ENCODE measurements at regions not wholly inside any gene's neighbourhood (a gene's known extent, or its start where the extent isn't known, plus 50 kb on each side); places are given as distances from the start of the nearest gene placed in this dataset.

GRCh38 chr13:63190219-63190618 is 1774.6 kb upstream of the PCDH20 start:
- TF ChIP-seq CTCF (IDR thresholded peaks at IDR 0.05; ENCODE audit: extremely low read depth, low read depth, low read length), result no peak
- H2AFZ ChIP-seq (ENCODE audit: low read length), result peak overlapping the region; percentile 25
- no peak overlapping the region for H3K4me2 ChIP-seq (ENCODE audit: insufficient read depth, low read length)
- no peak overlapping the region for H3K4me3 ChIP-seq (ENCODE audit: insufficient read depth, low read length)
- no peaks in the 10 kb centered on the region for H3K27me3 ChIP-seq (ENCODE audit: insufficient read depth, low read length)
- no peaks in the 10 kb centered on the region for H3K79me2 ChIP-seq (ENCODE audit: insufficient read depth, low read length)
- no peaks in the 10 kb centered on the region for H3K36me3 ChIP-seq (ENCODE audit: insufficient read depth, low read length)
- DNase-seq (ENCODE audit: insufficient read length, low spot score, missing footprints), result peak; percentile 19
- no peaks in the 10 kb centered on the region for H4K20me1 ChIP-seq (ENCODE audit: insufficient read depth, low read length)
- H3K4me1 ChIP-seq (ENCODE audit: insufficient read depth, low read length), result peaks cover 6% of the 10 kb centered on the region
- peak overlapping the region; percentile 27 for H3K27ac ChIP-seq (ENCODE audit: low read depth, low read length)
- no peaks in the 10 kb centered on the region for H3K9me3 ChIP-seq (ENCODE audit: low read depth, low read length)

GRCh38 chr13:63189712-63190111 is 1774.1 kb upstream of the PCDH20 start:
- no peak overlapping the region for H3K4me2 ChIP-seq (ENCODE audit: insufficient read depth, low read length)
- H4K20me1 ChIP-seq (ENCODE audit: insufficient read depth, low read length), result no peaks in the 10 kb centered on the region
- H3K79me2 ChIP-seq (ENCODE audit: insufficient read depth, low read length), result no peaks in the 10 kb centered on the region
- no peak overlapping the region for H3K27ac ChIP-seq (ENCODE audit: low read depth, low read length)
- H3K9me3 ChIP-seq (ENCODE audit: low read depth, low read length), result no peaks in the 10 kb centered on the region
- H3K36me3 ChIP-seq (ENCODE audit: insufficient read depth, low read length), result no peaks in the 10 kb centered on the region
- TF ChIP-seq CTCF (IDR thresholded peaks at IDR 0.05; ENCODE audit: extremely low read depth, low read depth, low read length), result no peak
- no peaks in the 10 kb centered on the region for H3K27me3 ChIP-seq (ENCODE audit: insufficient read depth, low read length)
- peaks cover 6% of the 10 kb centered on the region for H3K4me1 ChIP-seq (ENCODE audit: insufficient read depth, low read length)
- H3K4me3 ChIP-seq (ENCODE audit: insufficient read depth, low read length), result no peak overlapping the region
- no peak overlapping the region for H2AFZ ChIP-seq (ENCODE audit: low read length)
- DNase-seq (ENCODE audit: insufficient read length, low spot score, missing footprints), result no peak

GRCh38 chr13:63184693-63185092 is 1769.0 kb upstream of the PCDH20 start:
- peak overlapping the region; percentile 76 for H2AFZ ChIP-seq (ENCODE audit: low read length)
- no peaks in the 10 kb centered on the region for H3K79me2 ChIP-seq (ENCODE audit: insufficient read depth, low read length)
- H3K4me1 ChIP-seq (ENCODE audit: insufficient read depth, low read length), result no peaks in the 10 kb centered on the region
- DNase-seq (ENCODE audit: insufficient read length, low spot score, missing footprints), result no peak
- H3K9me3 ChIP-seq (ENCODE audit: low read depth, low read length), result no peaks in the 10 kb centered on the region
- peak overlapping the region; percentile 23 for H3K27ac ChIP-seq (ENCODE audit: low read depth, low read length)
- H4K20me1 ChIP-seq (ENCODE audit: insufficient read depth, low read length), result no peaks in the 10 kb centered on the region
- TF ChIP-seq CTCF (IDR thresholded peaks at IDR 0.05; ENCODE audit: extremely low read depth, low read depth, low read length), result no peak
- no peaks in the 10 kb centered on the region for H3K27me3 ChIP-seq (ENCODE audit: insufficient read depth, low read length)
- H3K4me3 ChIP-seq (ENCODE audit: insufficient read depth, low read length), result no peak overlapping the region
- H3K36me3 ChIP-seq (ENCODE audit: insufficient read depth, low read length), result no peaks in the 10 kb centered on the region
- H3K4me2 ChIP-seq (ENCODE audit: insufficient read depth, low read length), result no peak overlapping the region

- H3K4me3 ChIP-seq (ENCODE audit: insufficient read depth, low read length), result no peak overlapping the region
- H3K79me2 ChIP-seq (ENCODE audit: insufficient read depth, low read length), result no peaks in the 10 kb centered on the region
- no peak overlapping the region for H3K4me2 ChIP-seq (ENCODE audit: insufficient read depth, low read length)
- H3K9me3 ChIP-seq (ENCODE audit: low read depth, low read length), result no peaks in the 10 kb centered on the region
- H3K27me3 ChIP-seq (ENCODE audit: insufficient read depth, low read length), result no peaks in the 10 kb centered on the region
- no peaks in the 10 kb centered on the region for H4K20me1 ChIP-seq (ENCODE audit: insufficient read depth, low read length)
- no peaks in the 10 kb centered on the region for H3K4me1 ChIP-seq (ENCODE audit: insufficient read depth, low read length)
- no peak for DNase-seq (ENCODE audit: insufficient read length, low spot score, missing footprints)
- H3K27ac ChIP-seq (ENCODE audit: low read depth, low read length), result no peak overlapping the region
- no peak overlapping the region for H2AFZ ChIP-seq (ENCODE audit: low read length)
- no peaks in the 10 kb centered on the region for H3K36me3 ChIP-seq (ENCODE audit: insufficient read depth, low read length)
- TF ChIP-seq CTCF (IDR thresholded peaks at IDR 0.05; ENCODE audit: extremely low read depth, low read depth, low read length), result no peak
Observed at GRCh38 chr13:63175536-63175935, 1759.9 kb upstream of the PCDH20 start.

All from osteoblast (primary cell).